Kidney epithelial cell (primary cell): ENCODE measurements at regions not wholly inside any gene's neighbourhood (a gene's known extent, or its start where the extent isn't known, plus 50 kb on each side); places are given as distances from the start of the nearest gene placed in this dataset.

Experiments
- DNase-seq: peaks from one replicate; pipeline ENCODE4 v3.0.0-alpha.2; 2010; ENCODE audit warnings: low read depth
- H3K27me3 ChIP-seq: 2 replicates; pipeline ENCODE4 v1.6.0; 2011; ENCODE audit warnings: low read length; ENCODE audit not compliant: control insufficient read depth, insufficient read depth
- H3K36me3 ChIP-seq: 2 replicates; pipeline ENCODE4 v1.5.1; 2011; ENCODE audit warnings: low read length; ENCODE audit not compliant: control insufficient read depth, insufficient read depth
- H3K4me3 ChIP-seq: 2 replicates; pipeline ENCODE4 v1.5.1; 2011; ENCODE audit warnings: low read depth, mild to moderate bottlenecking, control low read depth, low read length
- CTCF ChIP-seq: IDR thresholded peaks from 2 replicates; pipeline ENCODE4 v1.5.1; 2011; ENCODE audit warnings: mild to moderate bottlenecking, moderate library complexity, low read length, control low read depth, inconsistent platforms; ENCODE audit not compliant: insufficient read depth, poor library complexity, severe bottlenecking

DNA sequence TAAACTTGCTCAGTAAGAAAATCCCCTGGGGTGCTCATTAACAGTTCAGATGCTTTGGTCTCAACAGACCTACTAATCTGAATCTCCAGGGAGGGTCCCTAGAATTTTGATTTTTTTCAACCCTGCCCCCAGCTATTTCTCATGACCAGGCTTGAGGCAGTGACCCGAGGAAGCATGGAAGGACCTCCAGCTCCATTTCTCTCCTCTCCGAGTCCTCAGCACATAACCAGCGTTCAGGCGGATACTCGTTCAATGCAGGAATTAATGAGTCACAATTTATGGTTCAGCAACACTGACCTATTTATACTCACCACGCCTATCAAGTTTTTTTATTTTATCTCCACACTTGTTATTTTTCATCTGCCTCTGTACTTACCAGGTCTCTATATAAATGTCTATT lies 369.2 kb upstream of the CDH4 start:
- no peaks in the 10 kb centered on the region for H3K27me3 ChIP-seq
- H3K4me3 ChIP-seq, result no peak overlapping the region
- DNase-seq, result no peak
- TF ChIP-seq CTCF, result no peak
- H3K36me3 ChIP-seq, result no peaks in the 10 kb centered on the region

GRCh38 chr20:60883496-60883895 lies 368.6 kb upstream of the CDH4 start:
- TF ChIP-seq CTCF, result no peak

DNA sequence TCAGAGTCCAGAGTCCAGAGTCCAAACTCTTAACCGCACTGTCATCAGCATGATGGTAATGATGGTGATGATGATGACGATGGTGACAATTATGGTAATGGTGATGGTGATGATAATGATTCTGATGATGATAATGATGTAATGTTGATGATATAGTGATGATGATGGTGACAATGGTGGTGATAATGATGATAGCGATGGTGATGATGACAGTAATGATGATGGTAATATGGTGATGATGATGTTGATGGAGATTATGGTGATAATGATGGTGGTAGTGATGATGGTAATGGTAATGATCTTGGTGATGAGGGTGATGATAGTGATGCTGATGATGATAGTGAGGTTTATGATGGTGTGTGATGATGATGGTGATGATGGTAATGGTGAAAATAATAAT lies 367.8 kb upstream of the CDH4 start:
- Histone ChIP-seq H3K4me3 (no peak overlapping the region), H3K27me3 (no peaks in the 10 kb centered on the region), H3K36me3 (no peaks in the 10 kb centered on the region)
- DNase-seq, result no peak
- no peak for TF ChIP-seq CTCF

More at GRCh38 chr20:60883496-60883895, 368.6 kb upstream of the CDH4 start:
- no peak for DNase-seq
- no peaks in the 10 kb centered on the region for H3K36me3 ChIP-seq
- no peaks in the 10 kb centered on the region for H3K27me3 ChIP-seq
- no peak overlapping the region for H3K4me3 ChIP-seq

DNA sequence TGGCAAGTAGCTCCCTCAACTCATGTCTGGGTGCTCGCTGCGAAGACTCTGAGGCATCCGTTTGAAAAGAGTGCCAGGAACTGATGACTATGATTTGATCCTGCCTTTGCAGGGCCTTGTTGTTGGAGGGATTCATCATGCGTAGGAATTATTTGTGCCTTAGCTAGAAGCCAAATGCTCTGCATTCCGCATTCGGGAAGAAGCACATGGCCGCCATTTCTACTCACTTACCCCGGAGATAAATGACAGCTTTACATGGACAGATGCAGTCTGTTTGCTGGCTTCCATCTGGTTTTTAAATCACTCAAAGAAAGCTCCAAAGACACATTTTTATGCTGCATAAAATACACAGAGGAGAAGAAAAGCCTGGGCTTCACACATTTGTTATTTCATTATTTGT lies 363.3 kb upstream of the CDH4 start:
- H3K4me3 ChIP-seq, result no peak overlapping the region
- no peaks in the 10 kb centered on the region for H3K36me3 ChIP-seq
- no peak for TF ChIP-seq CTCF
- H3K27me3 ChIP-seq, result no peaks in the 10 kb centered on the region
- no peak for DNase-seq

DNA sequence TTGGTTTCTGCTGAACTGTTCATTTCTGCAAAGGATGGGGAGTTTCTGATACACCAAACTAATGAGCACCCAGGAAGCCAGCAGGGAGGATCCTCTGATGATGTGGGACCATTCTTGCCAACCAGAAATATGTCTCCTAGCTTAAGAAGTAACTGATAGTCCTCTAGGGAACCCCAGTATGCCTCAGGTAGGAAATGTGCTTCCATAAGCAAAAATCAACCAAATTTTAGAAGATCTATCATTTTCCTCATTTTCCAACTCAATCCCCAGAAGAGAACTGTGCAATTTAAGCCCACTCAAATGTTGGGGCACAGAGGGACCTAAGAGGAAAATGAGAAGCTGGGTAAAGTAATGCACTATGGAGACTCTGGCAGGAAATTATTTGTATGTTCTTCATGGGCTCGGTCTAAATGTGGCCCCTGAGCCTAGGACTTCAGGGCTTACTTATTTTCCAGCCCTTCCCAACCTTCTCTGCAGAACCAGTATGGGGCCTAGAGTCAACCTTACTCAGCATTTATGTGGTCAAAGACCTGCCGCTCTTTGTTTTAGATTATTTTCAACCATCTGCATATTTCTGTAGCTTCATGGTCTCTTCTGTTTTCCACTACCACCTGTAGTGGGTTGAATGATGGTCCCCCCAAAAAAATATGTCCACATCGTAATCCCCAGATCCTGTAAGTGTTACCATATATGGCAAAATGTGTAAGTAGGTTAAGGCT lies 359.8 kb upstream of the CDH4 start:
- no peak for TF ChIP-seq CTCF
- Histone ChIP-seq H3K36me3 (no peaks in the 10 kb centered on the region), H3K27me3 (no peaks in the 10 kb centered on the region), H3K4me3 (no peak overlapping the region)
- DNase-seq, result no peak

DNA sequence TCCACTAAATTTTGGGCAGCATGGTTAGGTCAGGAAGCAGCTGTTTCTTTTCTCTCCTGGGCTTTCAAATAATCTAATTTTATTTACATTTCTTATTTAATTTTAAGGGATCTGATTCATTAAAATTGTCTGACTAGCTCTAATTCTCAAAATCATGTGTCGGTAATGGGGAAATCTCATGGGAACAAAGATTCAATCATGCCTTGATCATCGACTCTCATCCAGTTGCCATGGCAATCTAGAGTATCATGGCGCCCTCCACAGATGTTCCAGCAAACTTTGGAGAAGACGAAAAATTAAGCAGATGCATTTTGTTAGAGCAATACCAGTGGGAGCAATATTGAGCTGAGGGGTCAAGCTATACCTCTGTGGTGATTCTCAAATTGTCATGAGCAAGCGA lies 358.0 kb upstream of the CDH4 start:
- TF ChIP-seq CTCF, result no peak
- Histone ChIP-seq H3K4me3 (no peak overlapping the region), H3K27me3 (no peaks in the 10 kb centered on the region), H3K36me3 (no peaks in the 10 kb centered on the region)
- no peak for DNase-seq
